GM23248 (cell line): ENCODE measurements at regions not wholly inside any gene's neighbourhood (a gene's known extent, or its start where the extent isn't known, plus 50 kb on each side); places are given as distances from the start of the nearest gene placed in this dataset.

Experiments used
- DNase-seq: peaks from one replicate; pipeline ENCODE4 v3.0.0-alpha.2; 2015
- H2AFZ ChIP-seq: fragments of 200-600 bp; sonication (generic); 2 replicates; pipeline ENCODE4 v1.6.1; 2016; ENCODE audit warnings: antibody characterized with exemption
- H3F3A ChIP-seq: fragments of 200-600 bp; sonication (generic); 2 replicates; pipeline ENCODE4 v1.6.1; 2016; ENCODE audit warnings: mild to moderate bottlenecking, antibody characterized with exemption, mixed run types; ENCODE audit not compliant: insufficient read depth
- H3K27ac ChIP-seq: fragments of 200-600 bp; sonication (generic); 2 replicates; pipeline ENCODE4 v1.5.1; 2016; ENCODE audit warnings: mild to moderate bottlenecking
- H3K27me3 ChIP-seq: fragments of 200-600 bp; sonication (generic); replicated peaks from 2 replicates; pipeline ENCODE4 v1.6.1; 2016; ENCODE audit warnings: mild to moderate bottlenecking; ENCODE audit not compliant: insufficient read depth
- H3K36me3 ChIP-seq: fragments of 200-600 bp; sonication (generic); 2 replicates; pipeline ENCODE4 v1.6.1; 2016; ENCODE audit warnings: low read depth, mild to moderate bottlenecking
- H3K4me1 ChIP-seq: fragments of 200-600 bp; sonication (generic); 2 replicates; pipeline ENCODE4 v1.6.1; 2016; ENCODE audit warnings: mild to moderate bottlenecking; ENCODE audit not compliant: insufficient read depth
- H3K4me2 ChIP-seq: fragments of 200-600 bp; sonication (generic); one replicate; pipeline ENCODE4 v1.6.1; 2016; ENCODE audit warnings: mild to moderate bottlenecking; ENCODE audit not compliant: unreplicated experiment
- H3K4me3 ChIP-seq: fragments of 200-600 bp; sonication (generic); 2 replicates; pipeline ENCODE4 v1.5.1; 2016; ENCODE audit warnings: mild to moderate bottlenecking
- H3K79me2 ChIP-seq: fragments of 200-600 bp; sonication (generic); 2 replicates; pipeline ENCODE4 v1.6.1; 2016; ENCODE audit warnings: mild to moderate bottlenecking; ENCODE audit not compliant: insufficient read depth
- H3K9ac ChIP-seq: fragments of 200-600 bp; sonication (generic); 2 replicates; pipeline ENCODE4 v1.6.1; 2016; ENCODE audit warnings: mild to moderate bottlenecking
- H3K9me2 ChIP-seq: fragments of 200-600 bp; sonication (generic); 2 replicates; pipeline ENCODE4 v1.6.1; 2016; ENCODE audit warnings: mixed run types, mild to moderate bottlenecking, moderate library complexity; ENCODE audit not compliant: insufficient read depth
- H3K9me3 ChIP-seq: fragments of 200-600 bp; sonication (generic); one replicate; pipeline ENCODE4 v1.6.1; 2017; ENCODE audit warnings: low read depth
- H4K20me1 ChIP-seq: fragments of 200-600 bp; sonication (generic); 2 replicates; pipeline ENCODE4 v1.6.0; 2016; ENCODE audit not compliant: insufficient read depth
- EZH2 ChIP-seq: fragments of 200-600 bp; sonication (generic); IDR thresholded peaks from 2 replicates; pipeline ENCODE4 v1.6.1; 2018; ENCODE audit warnings: antibody characterized with exemption, mild to moderate bottlenecking; ENCODE audit not compliant: insufficient read depth, poor library complexity, severe bottlenecking
- EZH2phosphoT487 ChIP-seq: fragments of 200-600 bp; sonication (generic); IDR thresholded peaks from 2 replicates; pipeline ENCODE4 v1.6.1; 2018; ENCODE audit warnings: antibody characterized with exemption, moderate library complexity, mild to moderate bottlenecking, low read depth; ENCODE audit not compliant: insufficient read depth
- WGBS, 2 experiments: methylation state at CpG; one replicate each; pipeline ENCODE4 v1.1.6; 2015 to 2017; ENCODE audit warnings: low lambda C conversion rate in 2 of 2, low coverage in 1 of 2; ENCODE audit errors: missing lambda C conversion rate in 2 of 2; 5-methylcytosine and 5-hydroxymethylcytosine counted together
- in situ Hi-C: fragments of 300-500 bp; cut with MboI; formaldehyde crosslinking; loops from 2 replicates; pipeline ENCODE4 v1.15.0; 2020

GRCh38 chr1:214928574-214928973 is 154.0 kb upstream of the KCNK2 start:
- no peak overlapping the region for H2AFZ ChIP-seq
- H3K9me2 ChIP-seq = no peaks in the 10 kb centered on the region
- H3K27ac ChIP-seq = no peak overlapping the region
- no peaks in the 10 kb centered on the region for H4K20me1 ChIP-seq
- TF ChIP-seq EZH2phosphoT487 (no peak), EZH2 (no peak)
- H3K4me3 ChIP-seq = no peak overlapping the region
- in situ Hi-C loops = no loop called here
- no peaks in the 10 kb centered on the region for H3K9me3 ChIP-seq
- no peak for DNase-seq
- H3K36me3 ChIP-seq = no peaks in the 10 kb centered on the region
- H3K4me1 ChIP-seq = no peaks in the 10 kb centered on the region
- H3F3A ChIP-seq = no peaks in the 10 kb centered on the region
- H3K4me2 ChIP-seq = no peak overlapping the region
- H3K9ac ChIP-seq = no peak overlapping the region
- WGBS, 2 experiments = 97 to 98% methylated on average over 2 of the region's 2 CpGs
- no peaks in the 10 kb centered on the region for H3K27me3 ChIP-seq
- H3K79me2 ChIP-seq = no peaks in the 10 kb centered on the region

DNA sequence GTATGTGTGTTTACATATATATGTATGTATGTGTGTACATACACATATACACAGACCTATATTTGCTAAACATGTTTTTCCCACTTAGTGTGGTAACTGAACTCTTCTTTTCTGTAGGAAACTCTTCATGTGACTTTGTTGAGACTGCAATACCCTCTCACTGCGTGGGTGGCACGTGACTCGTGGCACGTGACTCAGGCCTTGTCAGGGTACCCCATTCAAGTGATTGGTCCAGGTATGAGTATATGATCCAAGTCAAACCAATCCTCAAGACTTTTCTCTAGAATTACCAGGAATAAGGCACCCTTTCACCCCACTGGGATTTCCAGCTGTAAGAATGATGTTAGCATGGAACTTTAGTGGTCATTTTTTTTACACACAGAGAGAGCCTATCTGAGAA is 149.2 kb upstream of the KCNK2 start:
- H3K4me1 ChIP-seq = no peaks in the 10 kb centered on the region
- DNase-seq = peak; percentile 46
- no peak overlapping the region for H3K4me3 ChIP-seq
- H3K9me2 ChIP-seq = no peaks in the 10 kb centered on the region
- H3F3A ChIP-seq = no peaks in the 10 kb centered on the region
- H4K20me1 ChIP-seq = no peaks in the 10 kb centered on the region
- no peaks in the 10 kb centered on the region for H3K79me2 ChIP-seq
- H3K9me3 ChIP-seq = no peaks in the 10 kb centered on the region
- in situ Hi-C loops = no loop called here
- no peak overlapping the region; the same call in 1 of the 2 replicates for H2AFZ ChIP-seq
- no peak for TF ChIP-seq EZH2phosphoT487
- no peak for TF ChIP-seq EZH2
- H3K27me3 ChIP-seq = no peaks in the 10 kb centered on the region
- H3K27ac ChIP-seq = no peak overlapping the region
- 88 to 94% methylated on average over 4 of the region's 4 CpGs for WGBS, 2 experiments
- H3K36me3 ChIP-seq = no peaks in the 10 kb centered on the region
- H3K4me2 ChIP-seq = no peak overlapping the region
- H3K9ac ChIP-seq = no peak overlapping the region

- no peaks in the 10 kb centered on the region for H3K9me3 ChIP-seq
- no peak overlapping the region for H3K9ac ChIP-seq
- peak overlapping the region; percentile 48 for H3K4me2 ChIP-seq
- no peaks in the 10 kb centered on the region for H4K20me1 ChIP-seq
- H3K36me3 ChIP-seq = no peaks in the 10 kb centered on the region
- in situ Hi-C loops = no loop called here
- no peak overlapping the region for H3K4me3 ChIP-seq
- H3K27me3 ChIP-seq = no peaks in the 10 kb centered on the region
- no peak overlapping the region for H3K27ac ChIP-seq
- TF ChIP-seq EZH2phosphoT487 = no peak
- no peak for TF ChIP-seq EZH2
- peak overlapping the region; percentile 88 for H2AFZ ChIP-seq
- H3K9me2 ChIP-seq = no peaks in the 10 kb centered on the region
- H3K79me2 ChIP-seq = no peaks in the 10 kb centered on the region
- no peaks in the 10 kb centered on the region for H3F3A ChIP-seq
- H3K4me1 ChIP-seq = no peaks in the 10 kb centered on the region
- 18 to 25% methylated on average over 6 of the region's 6 CpGs for WGBS, 2 experiments
- DNase-seq = peak; percentile 33
Observed at GRCh38 chr1:214934045-214934444, 148.5 kb upstream of the KCNK2 start.

GRCh38 chr1:214935258-214935657 is 147.3 kb upstream of the KCNK2 start:
- no peaks in the 10 kb centered on the region for H4K20me1 ChIP-seq
- no peak overlapping the region for H3K27ac ChIP-seq
- in situ Hi-C loops = no loop called here
- H3K36me3 ChIP-seq = no peaks in the 10 kb centered on the region
- H3K4me3 ChIP-seq = no peak overlapping the region
- no peaks in the 10 kb centered on the region for H3F3A ChIP-seq
- H3K9ac ChIP-seq = no peak overlapping the region
- no peaks in the 10 kb centered on the region for H3K27me3 ChIP-seq
- no peak for TF ChIP-seq EZH2phosphoT487
- TF ChIP-seq EZH2 = no peak
- H3K79me2 ChIP-seq = no peaks in the 10 kb centered on the region
- peak overlapping the region; percentile 88 for H2AFZ ChIP-seq
- 87 to 95% methylated on average over 1 of the region's 1 CpG for WGBS, 2 experiments
- H3K4me1 ChIP-seq = no peaks in the 10 kb centered on the region
- H3K9me2 ChIP-seq = no peaks in the 10 kb centered on the region
- no peak for DNase-seq
- H3K9me3 ChIP-seq = no peaks in the 10 kb centered on the region
- no peak overlapping the region for H3K4me2 ChIP-seq

DNA sequence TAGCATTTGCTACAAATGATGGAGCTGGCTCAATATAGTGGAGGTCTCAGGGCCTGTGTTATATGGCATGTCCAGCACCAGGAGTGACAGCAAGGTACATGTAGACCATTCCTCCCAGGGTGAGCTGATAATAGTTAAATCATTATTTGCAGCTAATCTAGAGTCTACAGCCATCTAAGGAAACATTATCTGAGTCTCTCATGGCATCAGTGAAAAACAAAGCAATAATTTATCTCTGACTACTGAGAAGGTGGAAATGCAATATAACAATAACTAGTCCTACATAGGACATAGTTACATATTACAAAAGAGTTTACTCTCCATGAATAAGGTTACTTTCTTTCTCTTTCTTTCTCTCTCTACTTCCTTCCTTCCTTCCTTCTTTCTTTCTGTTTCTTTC is 143.4 kb upstream of the KCNK2 start:
- H2AFZ ChIP-seq = no peak overlapping the region
- no peak overlapping the region for H3K4me3 ChIP-seq
- no peak for DNase-seq
- no peaks in the 10 kb centered on the region for H3K9me2 ChIP-seq
- no peaks in the 10 kb centered on the region for H3K36me3 ChIP-seq
- H3K9ac ChIP-seq = no peak overlapping the region
- H3F3A ChIP-seq = no peaks in the 10 kb centered on the region
- no peaks in the 10 kb centered on the region for H3K27me3 ChIP-seq
- H3K4me2 ChIP-seq = no peak overlapping the region
- no peaks in the 10 kb centered on the region for H3K9me3 ChIP-seq
- TF ChIP-seq EZH2phosphoT487 (no peak), EZH2 (no peak)
- no peaks in the 10 kb centered on the region; the same call in 1 of the 2 replicates for H3K4me1 ChIP-seq
- in situ Hi-C loops = no loop called here
- no peak overlapping the region for H3K27ac ChIP-seq
- H3K79me2 ChIP-seq = no peaks in the 10 kb centered on the region
- H4K20me1 ChIP-seq = no peaks in the 10 kb centered on the region
